Neural cell (in vitro differentiated cells): ENCODE measurements at regions not wholly inside any gene's neighbourhood (a gene's known extent, or its start where the extent isn't known, plus 50 kb on each side); places are given as distances from the start of the nearest gene placed in this dataset.

Experiments used
- CTCF ChIP-seq: fragments of 450-650 bp; IDR thresholded peaks from 2 replicates; pipeline ENCODE4 v1.5.1; 2014; ENCODE audit warnings: antibody characterized with exemption, mild to moderate bottlenecking, moderate library complexity; ENCODE audit not compliant: poor library complexity, severe bottlenecking
- EP300 ChIP-seq: fragments of 450-650 bp; conservative IDR thresholded peaks from 2 replicates; pipeline ENCODE4 v1.6.1; 2014; ENCODE audit warnings: antibody characterized with exemption, mild to moderate bottlenecking, moderate library complexity; ENCODE audit not compliant: poor library complexity, severe bottlenecking
- EZH2 ChIP-seq: fragments of 200-600, 300-800 bp; shearing (Covaris generic), sonication (generic); IDR thresholded peaks from 2 replicates; pipeline ENCODE4 v1.6.1; 2014; ENCODE audit warnings: antibody characterized with exemption, low read length, borderline replicate concordance, mild to moderate bottlenecking; ENCODE audit not compliant: insufficient read depth, poor library complexity, severe bottlenecking
- MXI1 ChIP-seq: fragments of 450-650 bp; conservative IDR thresholded peaks from 2 replicates; pipeline ENCODE4 v1.6.1; 2014; ENCODE audit warnings: antibody characterized with exemption, mild to moderate bottlenecking; ENCODE audit not compliant: poor library complexity, severe bottlenecking
- POLR2AphosphoS5 ChIP-seq: IDR thresholded peaks from 2 replicates; pipeline ENCODE4 v1.6.1; 2012
- RAD21 ChIP-seq: fragments of 450-650 bp; conservative IDR thresholded peaks from 2 replicates; pipeline ENCODE4 v1.6.1; 2014; ENCODE audit warnings: antibody characterized with exemption, mild to moderate bottlenecking, moderate library complexity
- REST ChIP-seq: IDR thresholded peaks from 2 replicates; pipeline ENCODE4 v1.6.1; 2012; ENCODE audit warnings: borderline replicate concordance
- SMC3 ChIP-seq: fragments of 450-650 bp; conservative IDR thresholded peaks from 2 replicates; pipeline ENCODE4 v1.6.1; 2014; ENCODE audit warnings: antibody characterized with exemption, mild to moderate bottlenecking, moderate library complexity; ENCODE audit not compliant: poor library complexity
- TAF1 ChIP-seq: IDR thresholded peaks from 2 replicates; pipeline ENCODE4 v1.6.1; 2012; ENCODE audit warnings: low read depth

- TF ChIP-seq CTCF (no peak), EP300 (no peak), REST (no peak), POLR2AphosphoS5 (no peak), EZH2 (no peak), SMC3 (no peak), TAF1 (no peak), MXI1 (no peak), RAD21 (no peak)
Measured at GRCh38 chr5:93821891-93822415, 80.6 kb upstream of the POU5F2 start.
